GM13976 (cell line): ENCODE measurements at regions not wholly inside any gene's neighbourhood (a gene's known extent, or its start where the extent isn't known, plus 50 kb on each side); places are given as distances from the start of the nearest gene placed in this dataset.

Experiments used
- DNase-seq: peaks from one replicate; pipeline ENCODE4 v3.0.0; 2012; ENCODE audit warnings: low spot score
- in situ Hi-C: fragments of 300-500 bp; cut with MboI; formaldehyde crosslinking; loops from one replicate; pipeline ENCODE4 v1.12.0; 2022; ENCODE audit warnings: low sequenced_read_pairs, mixed read lengths, inconsistent platforms; ENCODE audit not compliant: unreplicated experiment
- TF ChIP-seq, protein P1 (sequence below): IDR thresholded peaks from 2 replicates; pipeline ENCODE4 v1.5.1; 2012; ENCODE audit warnings: borderline replicate concordance, mild to moderate bottlenecking; ENCODE audit not compliant: insufficient read depth; ENCODE audit errors: extremely low read depth, missing control alignments, control extremely low read depth

DNA sequence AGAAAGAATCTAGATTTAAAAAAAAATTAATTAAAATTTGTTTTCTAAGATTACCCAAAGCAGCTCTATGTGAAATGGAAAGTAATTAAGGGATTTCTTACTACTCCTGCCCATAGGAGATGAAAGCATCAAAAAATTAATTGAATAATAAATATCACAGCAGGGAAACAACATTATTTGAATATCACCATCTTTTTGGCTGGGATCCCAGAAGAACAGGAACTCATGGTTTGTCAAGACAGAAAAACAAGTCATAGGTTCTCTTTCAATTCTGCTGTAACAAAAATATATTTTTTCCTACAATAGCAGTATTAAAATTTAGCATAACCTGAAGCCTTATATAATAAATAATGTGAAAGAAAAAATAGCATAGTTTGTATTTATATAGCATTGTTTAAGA, 1713.4 kb downstream of the NCAM2 start:
- DNase-seq = no peak
- in situ Hi-C loops = no loop called here
- TF ChIP-seq, protein P1, sequence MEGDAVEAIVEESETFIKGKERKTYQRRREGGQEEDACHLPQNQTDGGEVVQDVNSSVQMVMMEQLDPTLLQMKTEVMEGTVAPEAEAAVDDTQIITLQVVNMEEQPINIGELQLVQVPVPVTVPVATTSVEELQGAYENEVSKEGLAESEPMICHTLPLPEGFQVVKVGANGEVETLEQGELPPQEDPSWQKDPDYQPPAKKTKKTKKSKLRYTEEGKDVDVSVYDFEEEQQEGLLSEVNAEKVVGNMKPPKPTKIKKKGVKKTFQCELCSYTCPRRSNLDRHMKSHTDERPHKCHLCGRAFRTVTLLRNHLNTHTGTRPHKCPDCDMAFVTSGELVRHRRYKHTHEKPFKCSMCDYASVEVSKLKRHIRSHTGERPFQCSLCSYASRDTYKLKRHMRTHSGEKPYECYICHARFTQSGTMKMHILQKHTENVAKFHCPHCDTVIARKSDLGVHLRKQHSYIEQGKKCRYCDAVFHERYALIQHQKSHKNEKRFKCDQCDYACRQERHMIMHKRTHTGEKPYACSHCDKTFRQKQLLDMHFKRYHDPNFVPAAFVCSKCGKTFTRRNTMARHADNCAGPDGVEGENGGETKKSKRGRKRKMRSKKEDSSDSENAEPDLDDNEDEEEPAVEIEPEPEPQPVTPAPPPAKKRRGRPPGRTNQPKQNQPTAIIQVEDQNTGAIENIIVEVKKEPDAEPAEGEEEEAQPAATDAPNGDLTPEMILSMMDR = no peak

DNA sequence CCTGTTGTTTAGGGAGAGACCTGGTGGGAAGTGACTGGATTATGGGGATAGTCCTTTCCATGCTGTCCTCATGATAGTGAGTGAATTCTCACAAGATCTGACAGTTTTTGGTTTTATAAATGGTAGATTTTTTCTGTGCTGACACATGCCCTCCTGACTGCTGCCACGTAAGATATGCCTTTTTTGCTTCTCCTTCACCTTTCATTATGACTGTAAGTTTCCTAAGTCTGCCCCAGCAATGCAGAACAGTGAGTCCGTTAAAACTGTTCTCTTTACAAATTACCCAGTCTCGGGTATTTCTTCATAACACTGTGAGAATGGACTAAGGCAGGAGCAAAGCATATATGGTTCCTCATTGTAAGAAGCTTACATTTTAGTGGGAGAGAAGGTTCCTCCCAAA, 1727.2 kb downstream of the NCAM2 start:
- in situ Hi-C loops = no loop called here
- TF ChIP-seq, protein P1 = no peak
- DNase-seq = no peak

DNA sequence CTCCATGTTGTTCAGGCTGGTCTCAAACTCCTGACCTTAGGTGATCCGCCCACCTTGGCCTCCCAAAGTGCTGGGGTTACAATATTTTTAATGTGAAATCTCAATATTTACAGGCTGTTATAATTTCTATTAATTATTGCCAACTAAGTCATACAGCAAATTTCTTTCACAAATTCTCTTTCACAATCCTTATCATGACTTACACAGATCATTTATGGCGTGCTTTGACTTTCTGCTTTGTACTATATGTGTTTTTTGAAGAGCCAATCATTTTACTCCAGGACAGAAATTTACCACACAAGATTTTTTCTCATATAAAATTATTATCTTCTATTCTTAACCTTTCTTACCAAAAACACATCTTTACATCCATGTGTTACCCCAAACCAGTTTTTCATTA, 1729.9 kb downstream of the NCAM2 start:
- TF ChIP-seq, protein P1 = no peak
- no peak for DNase-seq
- in situ Hi-C loops = no loop called here

DNA sequence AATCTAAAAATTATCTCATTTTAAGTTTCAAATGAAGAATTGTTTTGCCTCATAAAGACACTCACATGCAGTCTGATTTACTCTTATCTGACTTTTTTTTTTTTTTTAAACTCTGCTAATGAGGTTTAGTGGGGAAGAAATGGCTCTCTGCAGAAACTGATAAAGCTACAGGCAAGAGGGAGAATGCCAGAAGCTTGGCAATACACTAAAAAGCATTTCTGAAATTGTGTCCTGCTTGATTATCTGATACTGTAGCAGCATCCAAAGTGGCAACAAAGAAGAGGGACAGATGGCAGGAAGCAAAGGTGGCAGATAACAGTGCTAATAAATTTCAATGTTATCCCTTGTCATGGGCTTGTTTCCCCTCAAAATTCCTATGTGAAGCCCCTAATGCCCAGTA, 1744.9 kb downstream of the NCAM2 start:
- in situ Hi-C loops = no loop called here
- no peak for DNase-seq
- TF ChIP-seq, protein P1 = no peak

DNA sequence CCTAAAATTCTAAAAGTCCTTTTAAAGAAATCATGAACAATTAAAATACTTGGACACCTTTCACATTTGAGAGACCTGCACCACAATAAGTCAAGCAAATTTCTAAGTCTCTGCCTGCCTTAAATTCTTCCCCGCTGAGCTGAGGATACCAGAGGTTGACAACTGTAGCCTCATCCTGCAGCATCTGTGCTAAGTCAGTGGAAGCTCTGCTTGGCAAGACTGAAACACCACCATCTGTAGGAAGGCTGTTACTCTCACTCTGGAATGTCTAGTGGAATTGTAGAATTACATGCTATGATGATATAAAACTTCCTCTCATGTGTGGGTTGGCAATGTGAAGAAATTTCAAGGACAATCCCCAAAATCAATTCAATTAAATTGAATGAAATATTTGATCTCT, 1756.5 kb downstream of the NCAM2 start:
- in situ Hi-C loops = no loop called here
- no peak for DNase-seq

DNA sequence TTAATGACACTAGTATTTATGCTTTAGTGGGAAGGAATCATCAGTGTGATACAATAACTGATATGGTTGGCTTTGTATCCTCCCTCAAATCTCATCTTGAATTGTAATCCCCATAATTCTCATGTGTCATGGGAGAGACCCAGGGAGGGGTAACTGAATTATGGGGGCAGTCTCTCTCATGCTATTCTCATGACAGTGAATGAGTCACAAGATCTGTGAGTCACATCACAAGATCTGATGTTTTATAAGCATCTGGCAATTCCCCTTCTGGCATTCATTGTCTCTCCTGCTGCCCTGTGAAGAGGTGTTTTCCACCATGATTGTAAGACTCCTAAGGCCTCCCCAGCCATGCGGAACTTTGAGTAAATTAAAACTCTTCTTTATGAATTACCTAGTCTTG, 1760.3 kb downstream of the NCAM2 start:
- DNase-seq = no peak
- in situ Hi-C loops = no loop called here
- TF ChIP-seq, protein P1 = no peak

More for the DNA sequence above, 1756.5 kb downstream of the NCAM2 start:
- TF ChIP-seq, protein P1 = no peak

DNA sequence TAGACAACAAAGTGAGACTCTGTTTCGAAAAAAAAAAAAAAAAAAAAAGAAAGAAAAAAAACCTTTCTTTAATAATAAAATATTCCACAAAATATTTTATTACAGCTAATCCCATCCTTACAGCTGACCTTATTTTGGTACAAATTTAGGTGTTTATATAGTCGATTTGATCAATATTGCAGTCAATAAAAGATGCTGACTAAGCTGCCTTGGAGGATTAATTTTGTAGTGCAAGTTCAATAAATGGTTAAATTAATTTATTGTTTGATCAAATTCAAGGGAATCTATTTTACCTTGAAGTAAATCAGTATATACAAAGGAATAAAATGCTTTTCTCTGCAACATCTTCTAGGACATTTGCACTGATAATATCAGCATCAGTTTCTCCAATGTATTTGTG, 1764.3 kb downstream of the NCAM2 start:
- TF ChIP-seq, protein P1 = no peak
- in situ Hi-C loops = no loop called here
- DNase-seq = no peak
